SK-MEL-5 (cell line): ENCODE measurements at regions not wholly inside any gene's neighbourhood (a gene's known extent, or its start where the extent isn't known, plus 50 kb on each side); places are given as distances from the start of the nearest gene placed in this dataset.
A peak's percentile ranks its signal among the peaks of the same experiment; 100 is the strongest.

Experiments
- DNase-seq: peaks from one replicate; pipeline ENCODE4 v3.0.0-alpha.2; 2016; ENCODE audit warnings: low read depth, low spot score
- in situ Hi-C: cut with HindIII; loops from 2 replicates; pipeline ENCODE4 v1.10.0; 2016; ENCODE audit warnings: low sequenced_read_pairs, high pct_unique_total_duplicates, low pct_unique_long_range_greater_than_20kb
- small RNA-seq, 2 experiments: library from RNA; depleted of rRNA; stranded (forward); fragments of <200 nt; gene quantifications; one replicate each; pipeline ENCODE3, GENCODE V24; 2014

DNA sequence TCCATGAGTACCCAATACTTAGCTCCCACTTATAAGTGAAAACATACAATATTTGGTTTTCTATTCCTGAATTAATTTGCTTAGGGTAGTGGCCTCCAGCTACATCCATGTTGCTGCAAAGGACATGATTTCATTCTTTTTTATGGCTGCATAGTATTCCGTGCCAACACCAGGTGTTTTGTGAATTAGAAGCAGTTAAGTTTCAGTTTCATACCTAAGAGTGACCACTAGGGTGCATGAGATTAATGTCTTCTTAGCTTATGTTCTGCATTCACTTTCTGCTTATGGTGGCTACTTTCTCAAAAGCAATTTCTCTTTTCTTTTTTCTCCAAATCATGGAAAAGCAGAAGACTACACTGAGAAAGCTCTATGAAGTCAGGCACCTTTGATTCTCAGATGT lies 65.1 kb upstream of the VSTM2A start:
- in situ Hi-C loops, result no loop called here
- peak; percentile 25 for DNase-seq

DNA sequence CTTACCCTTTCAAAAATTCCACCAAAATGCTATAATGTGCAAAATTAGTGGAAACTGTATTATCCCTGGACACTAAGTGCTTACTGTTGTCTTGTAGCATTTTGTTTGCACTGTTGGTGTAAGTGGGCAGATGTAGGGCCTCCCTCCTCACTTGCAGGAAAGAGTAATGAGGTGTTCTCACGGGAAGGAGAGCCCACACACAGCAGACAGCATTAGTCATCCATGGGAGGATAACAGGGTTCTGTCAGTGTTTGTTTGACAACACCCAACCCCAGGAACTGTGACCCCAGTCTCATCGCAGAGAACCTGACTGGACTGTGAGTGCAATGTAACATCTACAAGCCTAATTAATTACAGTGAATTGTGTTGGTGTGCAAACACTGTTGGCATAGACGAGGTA lies 58.7 kb upstream of the VSTM2A start:
- no peak for DNase-seq
- in situ Hi-C loops, result no loop called here

DNA sequence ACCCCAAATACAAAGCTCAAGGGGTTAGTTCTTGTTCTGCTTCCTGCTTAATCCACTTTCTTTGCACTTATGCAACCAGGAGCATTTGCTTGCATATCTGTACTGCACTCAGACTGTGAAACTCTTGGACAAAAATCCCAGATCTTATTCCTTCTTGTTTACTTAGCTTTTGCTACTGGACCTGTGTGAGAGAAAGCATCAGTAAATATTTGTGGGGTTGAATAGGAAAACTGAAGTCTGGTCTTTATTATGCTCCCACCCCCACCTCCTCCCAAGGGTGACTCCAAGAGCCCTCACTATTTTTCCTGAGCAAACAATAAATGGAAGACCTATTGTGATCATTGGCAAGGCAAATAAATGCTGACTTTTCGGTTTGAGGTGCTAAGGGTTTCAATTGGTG lies 57.1 kb upstream of the VSTM2A start:
- in situ Hi-C loops, result no loop called here
- no peak for DNase-seq

Small RNA genes lying in the stretch of these regions (small RNA-seq; reads per million reads assigned to genes)
- 0 reads per million in 2 experiments for gene AC074348.1
- 0.08 to 2.1 reads per million in 2 experiments for gene RNU2-29P
